Stimulated activated CD4-positive, alpha-beta T cell treated with anti-CD3 and anti-CD28 coated beads, Interleukin-4, amount 100 ng/mL, for 4 hours (primary cell): ENCODE measurements at regions not wholly inside any gene's neighbourhood (a gene's known extent, or its start where the extent isn't known, plus 50 kb on each side); places are given as distances from the start of the nearest gene placed in this dataset.

Source experiments
- DNase-seq, 2 experiments: peaks; one replicate each; pipeline ENCODE4 v3.0.0-alpha.2; 2020

DNA sequence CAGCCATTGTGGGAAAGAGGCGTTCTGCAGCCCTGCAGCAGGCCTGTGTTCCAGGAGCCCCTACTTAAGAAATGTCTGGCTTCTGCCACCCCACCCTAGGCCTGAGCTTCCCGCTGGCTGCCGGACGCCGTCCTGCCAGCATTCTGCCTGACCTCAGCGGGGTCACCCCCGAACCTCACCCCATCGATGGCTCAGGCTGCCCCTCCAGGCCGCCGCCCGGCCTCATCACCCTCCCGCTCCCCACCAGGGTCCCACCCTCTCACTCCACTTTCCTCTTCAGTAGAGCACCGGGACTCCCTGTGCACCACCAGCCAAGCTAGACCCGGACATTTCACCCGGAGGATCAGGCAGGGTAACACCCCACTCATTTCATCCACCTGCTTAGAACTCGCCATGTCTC is 73.6 kb upstream of the SALL3 start:
- no peak for DNase-seq

DNA sequence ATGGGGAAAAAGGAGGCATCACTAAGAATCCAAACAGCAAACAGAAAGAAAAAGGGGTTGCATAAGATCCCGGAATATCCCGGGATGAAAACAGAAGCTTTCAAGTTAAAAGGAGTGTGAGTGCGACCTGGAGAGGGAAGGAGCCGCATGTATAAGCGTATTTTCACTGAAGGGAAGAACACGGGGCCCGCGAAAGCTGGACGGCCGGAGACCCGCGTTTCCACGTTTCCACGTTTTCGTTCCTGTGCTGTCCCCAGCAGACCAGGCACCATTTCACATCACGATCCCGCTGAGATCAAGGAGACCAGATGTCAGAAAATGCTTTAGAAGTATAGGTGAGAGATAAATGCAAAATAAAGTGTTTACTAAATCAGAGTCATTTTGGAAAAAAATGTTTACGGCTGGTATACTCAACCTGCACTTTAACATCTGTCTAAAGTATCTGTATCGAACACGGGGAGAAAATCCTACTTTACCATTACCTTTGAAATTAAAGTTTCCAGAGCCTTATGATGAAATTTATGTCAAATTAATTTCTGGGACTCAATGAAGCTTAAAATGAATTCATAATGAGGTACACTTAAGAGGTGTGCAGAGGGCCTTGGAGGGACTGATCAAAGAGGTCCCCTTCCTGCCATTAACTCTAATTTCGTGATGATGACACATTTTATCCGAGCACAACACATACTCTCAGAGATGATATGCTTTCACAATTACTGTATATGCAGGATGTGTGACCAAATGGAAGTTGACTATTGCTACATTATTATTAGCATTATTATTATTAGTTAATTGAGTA is 71.0 kb upstream of the SALL3 start:
- no peak for DNase-seq

DNA sequence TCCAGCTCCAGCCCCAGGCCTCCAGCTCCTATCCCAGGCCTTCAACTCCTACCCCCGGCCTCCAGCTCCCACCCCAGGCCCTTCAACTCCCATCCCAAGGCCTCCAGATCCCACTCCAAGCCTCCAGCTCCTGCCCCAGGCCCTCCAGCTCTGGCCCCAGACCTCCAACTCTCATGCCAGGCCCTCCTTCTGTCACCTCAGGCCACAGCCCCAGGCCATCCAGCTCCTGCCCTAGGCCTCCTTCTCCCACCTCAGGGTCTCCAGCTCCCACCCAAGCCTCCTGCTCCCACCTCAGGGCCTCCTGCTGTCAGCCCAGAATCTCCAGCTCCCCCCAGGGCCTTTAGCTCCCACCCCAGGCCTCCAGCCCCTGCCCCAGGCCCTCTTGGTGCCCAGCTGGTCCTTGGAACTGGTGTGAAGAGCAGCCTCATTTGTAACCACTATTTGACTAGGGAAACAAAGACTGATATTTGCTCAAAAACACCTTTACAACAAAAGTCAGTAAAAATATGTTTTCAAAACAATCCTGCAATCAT is 67.8 kb upstream of the SALL3 start:
- DNase-seq = no peak

DNA sequence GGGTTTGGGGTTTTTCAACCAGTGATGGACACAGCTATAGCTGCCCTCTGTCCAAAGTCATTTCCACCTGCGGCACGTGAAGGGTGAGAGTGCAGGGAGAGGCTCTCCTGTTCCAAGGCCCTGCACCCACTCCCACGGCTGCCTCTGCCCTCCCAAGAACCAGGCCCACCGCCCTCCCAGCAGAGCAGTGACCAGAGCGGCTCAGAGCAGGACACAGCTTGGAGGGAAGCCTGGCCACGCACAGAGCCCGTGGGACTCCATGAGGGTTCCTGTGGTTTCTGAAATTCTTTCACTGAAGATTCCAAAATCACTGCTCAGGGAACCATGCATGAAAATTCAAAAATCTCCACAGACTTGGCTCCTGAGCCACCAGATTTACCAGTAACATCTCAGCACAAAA is 67.3 kb upstream of the SALL3 start:
- DNase-seq = no peak

DNA sequence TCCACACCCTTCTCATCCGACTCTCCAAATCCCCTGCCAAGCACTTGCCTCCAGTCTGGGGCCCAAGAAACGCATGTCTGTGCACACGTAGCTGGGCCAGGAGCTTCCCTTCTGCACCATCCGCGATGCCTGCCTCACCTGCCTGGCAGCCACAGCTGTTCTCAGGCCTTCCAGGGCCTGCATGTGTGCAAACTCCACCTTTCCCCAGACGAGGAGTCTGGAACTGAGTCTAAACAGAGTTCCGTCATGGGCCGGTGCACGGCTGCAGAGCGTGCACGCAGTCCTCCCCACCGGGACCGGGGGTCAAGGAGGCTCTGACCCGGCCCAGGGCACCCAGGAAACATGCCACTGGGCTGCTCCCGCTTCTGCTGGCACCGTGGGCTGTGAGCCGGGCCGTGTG is 66.8 kb upstream of the SALL3 start:
- DNase-seq = no peak

DNA sequence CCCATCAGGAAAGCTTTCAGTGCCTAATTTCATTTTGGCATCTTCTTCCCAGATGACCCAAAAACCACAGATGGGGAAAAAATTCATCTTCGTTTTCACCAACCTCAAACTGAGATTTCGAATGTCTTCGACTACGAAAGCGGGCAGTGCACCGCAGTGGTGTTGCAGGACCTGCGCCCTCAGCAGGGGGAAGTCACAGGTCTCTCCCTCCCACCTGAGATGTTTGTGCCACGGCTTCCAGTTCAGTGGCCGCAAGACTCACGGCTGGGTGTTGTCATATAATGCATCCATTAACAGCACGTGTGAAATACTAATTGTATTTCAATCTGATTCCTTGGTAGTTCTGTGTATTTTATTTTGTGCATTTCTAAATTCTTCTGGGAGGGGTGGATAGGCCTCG is 66.2 kb upstream of the SALL3 start:
- DNase-seq = no peak

DNA sequence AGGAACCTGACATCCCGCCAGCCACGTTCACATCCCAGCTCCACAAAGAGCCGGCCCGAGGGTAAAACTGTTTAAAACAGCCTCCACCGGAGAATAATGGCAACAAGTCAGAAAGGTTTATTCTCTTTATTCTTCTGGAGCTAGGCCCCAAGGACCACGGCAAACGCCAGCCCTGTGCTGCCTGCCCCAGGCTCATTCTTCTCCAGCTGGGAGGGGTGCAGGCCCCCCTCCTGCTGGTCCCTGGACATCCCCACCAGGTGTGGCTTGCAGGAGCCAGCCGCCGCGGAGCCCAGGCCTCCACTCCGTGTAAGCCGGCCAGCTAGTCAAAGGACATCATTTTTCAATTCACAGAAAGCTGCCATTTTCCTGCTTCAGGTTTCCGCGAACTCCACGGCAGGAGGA is 65.8 kb upstream of the SALL3 start:
- DNase-seq = no peak

DNA sequence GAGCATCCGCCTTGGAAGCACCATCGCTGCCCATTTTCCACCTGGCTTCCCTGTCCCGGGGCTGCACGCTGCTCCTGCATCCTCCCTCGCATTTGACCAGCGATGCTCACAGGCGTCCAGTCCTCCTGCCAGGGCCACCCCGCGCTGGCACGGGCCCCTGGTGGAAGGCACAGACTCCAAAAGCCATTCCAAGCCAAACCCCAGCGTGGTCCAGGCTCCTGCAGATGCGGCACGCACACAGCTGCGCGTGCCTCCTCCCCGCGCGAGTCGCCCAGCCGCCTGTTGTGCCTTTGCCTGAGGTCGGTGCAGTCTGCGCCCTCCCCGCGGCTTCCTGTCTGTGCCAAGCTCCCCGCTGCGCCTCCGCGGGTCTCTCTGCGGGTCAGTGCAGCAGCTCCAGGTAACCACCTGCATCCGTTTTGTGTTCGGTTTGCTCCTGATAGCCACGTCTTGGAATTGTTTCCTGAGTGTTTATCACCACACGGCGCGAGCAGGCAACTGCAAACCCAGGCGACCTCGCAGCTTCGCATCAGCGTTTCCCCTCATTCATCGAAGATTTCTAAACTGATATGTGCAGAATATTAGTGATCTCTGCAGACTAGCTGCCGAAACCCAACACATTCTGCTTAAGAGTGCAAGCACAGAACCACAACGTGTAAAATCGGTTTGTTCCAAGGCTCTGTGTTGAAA is 65.2 kb upstream of the SALL3 start:
- DNase-seq = no peak

DNA sequence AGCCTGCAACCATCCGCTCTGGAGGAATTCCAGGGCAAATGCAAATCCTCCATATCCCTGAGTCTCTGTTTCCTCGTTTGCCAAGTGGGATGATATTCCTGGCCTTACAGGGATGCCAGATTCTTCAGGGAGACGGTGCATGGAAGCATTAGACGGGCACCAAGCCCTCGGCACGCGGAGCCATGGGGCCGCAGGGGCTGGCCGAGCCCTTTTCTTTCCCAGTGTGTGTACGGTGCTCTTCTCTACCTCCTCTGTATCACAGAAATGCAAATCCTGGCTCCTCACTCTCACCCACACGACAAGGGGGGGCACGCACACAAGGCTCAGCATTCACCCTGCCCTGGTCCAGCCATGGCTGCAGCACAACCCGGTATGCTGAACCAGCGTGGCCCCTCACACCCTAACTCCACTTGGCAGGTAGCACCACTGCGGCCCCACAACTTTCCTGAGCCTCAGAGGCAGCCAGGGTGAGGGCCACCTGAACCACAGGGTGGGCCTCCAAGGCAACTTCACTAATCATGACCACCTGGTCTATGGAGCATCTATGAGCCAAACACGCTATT is 64.1 kb upstream of the SALL3 start:
- DNase-seq = no peak

DNA sequence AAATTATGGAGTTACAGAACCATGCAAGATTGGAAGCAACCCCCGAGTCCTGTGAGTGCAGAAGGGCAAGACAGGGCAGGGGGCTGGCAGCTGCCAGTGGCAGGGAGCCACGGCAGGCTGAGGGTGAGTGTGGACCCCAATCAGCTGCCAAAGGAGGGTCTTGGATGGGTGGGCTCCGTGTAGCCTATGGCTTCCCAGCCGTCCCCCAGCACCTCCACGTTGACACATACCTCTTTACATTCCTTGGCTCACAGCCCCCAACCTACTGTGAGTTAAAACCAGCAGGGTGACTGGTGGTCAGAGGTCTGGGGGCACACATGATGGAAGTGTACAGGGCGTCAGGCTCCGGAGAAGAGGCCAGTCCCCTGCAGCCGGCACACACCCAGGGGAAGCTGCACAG is 60.9 kb upstream of the SALL3 start:
- no peak for DNase-seq

DNA sequence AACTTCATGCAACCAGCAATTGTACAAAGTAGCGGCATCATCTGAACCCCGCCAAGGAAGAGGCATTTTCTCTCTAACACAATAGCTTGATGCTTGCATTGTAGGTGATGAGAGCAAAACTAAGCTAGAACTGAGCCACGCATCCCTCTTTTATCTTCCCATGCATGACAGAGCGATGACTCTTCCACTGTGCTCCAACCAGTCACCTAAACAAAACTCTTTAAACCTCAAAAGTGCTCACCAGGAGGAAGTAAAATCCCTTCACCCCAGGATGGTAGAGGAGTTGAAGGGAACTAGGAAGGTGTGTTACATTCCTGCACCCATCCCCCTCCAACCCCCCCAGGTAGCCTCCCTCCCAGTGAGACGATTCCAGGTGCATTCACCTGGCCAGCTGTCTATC is 59.7 kb upstream of the SALL3 start:
- no peak for DNase-seq

DNA sequence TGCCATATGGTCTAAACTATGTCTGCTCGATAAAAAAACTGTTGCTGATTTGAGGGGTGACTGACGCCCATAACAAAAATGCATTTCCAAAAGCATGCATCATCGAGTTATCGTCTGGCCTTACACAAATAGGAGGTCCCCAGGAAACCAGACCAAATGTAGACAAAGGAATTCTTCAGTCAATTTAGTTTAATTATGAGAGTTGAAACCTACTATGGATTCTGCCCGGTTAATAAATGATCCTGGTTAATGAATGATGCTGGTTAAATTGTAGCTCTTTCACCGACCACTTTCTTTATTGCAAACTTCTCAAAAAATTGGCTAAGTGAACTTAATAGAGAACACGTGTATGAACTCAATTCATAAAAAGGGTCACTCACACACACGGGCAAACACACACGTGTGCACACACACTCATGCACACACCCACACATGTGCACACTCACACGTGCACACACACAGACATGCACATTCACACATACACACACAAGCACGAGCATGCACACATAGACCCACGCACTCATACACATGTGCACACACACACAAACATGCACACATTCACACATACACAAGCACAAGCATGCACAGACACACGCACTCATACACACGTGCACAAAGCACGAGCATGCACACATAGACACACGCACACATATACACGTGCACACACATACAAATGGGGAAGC is 59.0 kb upstream of the SALL3 start:
- no peak for DNase-seq

DNA sequence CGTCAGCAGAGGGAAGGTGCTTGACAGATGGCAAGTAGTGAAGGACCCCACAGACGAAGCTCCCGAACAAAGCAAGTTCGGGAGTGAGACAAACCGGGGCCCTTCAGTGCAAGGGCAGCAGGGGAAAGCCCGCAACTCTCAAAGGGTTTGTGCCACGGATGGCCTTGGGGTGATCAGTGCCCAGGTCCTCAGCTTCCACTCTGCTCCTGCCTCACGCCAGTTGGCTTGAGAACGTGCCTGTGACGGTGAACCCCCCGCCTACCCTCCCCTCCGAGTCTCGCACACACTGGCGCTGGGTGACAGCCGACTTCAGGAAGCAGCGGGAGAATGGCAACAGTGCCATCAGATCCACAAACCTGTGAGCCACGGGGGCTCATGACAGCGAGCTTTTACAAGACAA is 56.8 kb upstream of the SALL3 start:
- DNase-seq = no peak

DNA sequence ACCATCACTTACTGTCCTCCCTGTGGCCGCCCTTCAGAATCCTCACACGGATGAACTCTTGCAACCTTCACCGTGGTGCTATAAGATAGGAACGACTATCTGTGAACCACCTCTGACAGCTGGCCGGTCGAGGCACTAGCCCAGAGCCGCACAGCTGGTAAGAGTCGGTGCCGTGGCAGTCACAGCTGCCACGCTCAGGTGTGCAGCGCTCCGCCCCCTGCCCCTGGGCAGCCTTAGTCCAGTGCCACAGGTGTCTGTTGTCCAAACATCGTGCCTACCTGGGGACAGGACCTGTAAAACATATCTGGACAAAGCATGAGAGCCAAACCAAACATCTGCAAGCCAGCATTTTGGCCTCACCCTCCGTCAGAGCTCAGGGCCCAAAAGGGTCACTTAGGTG is 55.3 kb upstream of the SALL3 start:
- no peak for DNase-seq

DNA sequence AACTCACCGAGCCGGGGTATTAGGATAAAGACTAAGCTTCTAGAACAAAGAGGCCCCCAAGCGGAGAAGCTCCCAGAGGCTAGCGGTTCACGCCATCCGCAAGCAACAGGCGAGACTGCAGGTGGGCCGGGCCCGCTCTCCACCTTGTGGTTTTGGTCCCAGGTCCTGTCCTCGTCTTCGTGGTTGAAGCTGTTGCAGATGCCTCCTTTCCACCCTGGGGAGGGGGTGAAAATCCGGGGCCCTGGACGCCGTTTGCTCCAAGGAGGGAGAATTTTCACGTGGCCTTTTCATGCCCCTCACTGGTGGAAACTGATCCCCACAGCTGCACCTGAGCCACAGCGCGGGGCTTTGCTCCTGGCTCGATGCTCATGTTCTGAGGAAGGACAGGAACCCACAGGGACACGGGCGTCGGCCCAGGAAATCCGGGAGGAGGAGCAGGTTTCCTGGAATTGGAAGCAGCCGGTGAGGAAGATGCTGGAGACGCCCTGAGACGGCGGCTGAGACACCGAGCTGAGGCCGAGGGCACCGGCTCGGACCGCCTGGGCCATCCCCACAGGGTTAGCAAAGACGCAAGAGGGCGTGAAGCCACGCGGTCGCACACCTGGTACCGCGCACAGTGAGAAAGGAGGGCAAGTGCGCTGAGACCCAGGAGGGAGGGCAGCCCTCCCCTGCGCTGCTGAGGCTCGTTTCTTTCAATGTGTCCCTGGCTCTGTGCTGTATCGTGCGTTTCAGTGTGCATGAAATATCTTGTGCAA is 54.7 kb upstream of the SALL3 start:
- DNase-seq = no peak

DNA sequence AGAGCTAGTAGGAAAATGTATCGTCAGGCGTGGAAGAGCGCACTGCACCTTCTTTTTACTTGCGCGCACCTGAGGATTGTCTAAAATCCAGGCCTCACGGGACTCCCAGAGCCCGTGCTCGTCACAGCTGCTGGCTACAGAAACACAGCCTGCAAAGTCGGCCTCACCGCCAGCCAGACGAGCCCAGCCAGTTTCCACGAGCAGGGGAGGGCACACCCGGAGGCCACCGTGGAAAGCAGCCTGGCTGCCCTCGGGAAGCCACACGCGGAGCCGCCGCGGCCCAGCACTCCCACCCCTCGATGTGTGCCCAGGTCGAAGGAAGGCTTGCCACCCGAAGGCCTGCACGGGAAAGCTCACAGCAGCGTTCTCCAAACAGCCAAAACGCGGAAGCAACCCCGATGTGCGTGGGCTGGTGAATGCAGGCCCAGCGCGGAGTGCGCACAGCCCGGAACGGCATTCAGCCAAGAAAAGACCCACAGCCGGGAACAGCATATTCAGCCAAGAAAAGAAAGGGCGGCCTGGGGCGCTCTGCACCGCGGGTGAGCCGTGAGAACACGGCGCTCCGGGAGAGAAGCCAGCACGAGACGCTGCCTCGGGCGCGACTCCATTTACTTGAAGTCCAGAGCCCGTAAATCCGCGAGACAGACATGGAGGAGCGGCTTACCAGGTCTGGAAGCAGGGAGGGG is 53.9 kb upstream of the SALL3 start:
- no peak for DNase-seq

DNA sequence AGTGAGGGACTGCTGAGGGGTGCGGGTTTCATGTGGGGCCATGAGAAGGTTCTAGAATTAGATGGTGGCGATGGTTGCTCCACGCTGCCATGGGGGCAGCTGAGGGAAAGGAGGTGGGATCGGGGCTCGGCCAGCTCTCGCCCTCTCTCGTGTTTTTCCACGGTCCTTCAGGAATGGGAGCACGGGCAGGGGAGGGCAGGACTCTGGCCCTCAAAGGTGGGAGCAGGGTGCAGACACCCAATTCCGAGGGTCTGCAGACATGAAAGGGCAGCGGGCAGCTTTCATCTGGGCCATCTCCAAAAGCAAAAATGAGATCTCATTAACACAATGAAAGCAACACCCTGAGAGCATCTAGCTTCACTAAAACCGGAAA is 53.4 kb upstream of the SALL3 start:
- DNase-seq = no peak

DNA sequence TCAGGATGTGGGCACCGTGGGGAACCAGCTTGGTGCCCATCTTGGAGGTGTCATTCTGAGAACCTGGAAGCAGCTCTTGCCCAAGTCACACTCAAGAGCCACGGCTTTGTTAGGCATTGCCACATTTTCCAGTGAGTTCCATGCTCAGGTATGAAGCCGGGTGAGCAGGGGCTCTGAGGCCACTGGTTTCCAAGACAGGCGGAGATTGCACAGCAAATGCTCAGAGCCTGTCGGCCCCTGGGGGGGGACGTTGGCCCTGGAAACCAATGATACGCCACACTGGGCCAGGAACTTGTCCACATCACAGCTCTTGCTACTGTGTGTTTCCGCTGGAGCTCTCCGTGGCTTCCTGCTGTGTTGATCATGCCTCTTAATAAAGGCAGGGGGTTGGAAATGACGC is 52.5 kb upstream of the SALL3 start:
- DNase-seq = no peak

DNA sequence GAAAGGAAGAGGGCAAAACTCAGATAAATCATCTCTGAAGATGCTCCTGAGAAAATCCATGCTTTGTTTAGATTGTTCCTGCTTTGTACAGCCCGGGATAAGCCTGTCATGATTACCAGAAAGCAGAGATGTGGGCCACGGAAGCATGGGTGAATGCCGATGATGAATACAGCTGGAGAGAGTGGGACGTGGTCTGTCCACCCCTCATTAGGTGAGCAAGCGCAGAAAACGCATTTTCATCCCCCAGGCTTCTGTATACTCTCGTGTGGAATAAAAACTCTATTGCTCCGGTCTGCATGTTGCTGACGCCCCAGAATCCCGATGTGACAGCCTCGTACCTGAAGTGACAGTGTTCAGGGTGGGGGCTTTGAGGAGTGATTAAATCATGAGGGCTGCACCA is 52.0 kb upstream of the SALL3 start:
- DNase-seq = no peak

DNA sequence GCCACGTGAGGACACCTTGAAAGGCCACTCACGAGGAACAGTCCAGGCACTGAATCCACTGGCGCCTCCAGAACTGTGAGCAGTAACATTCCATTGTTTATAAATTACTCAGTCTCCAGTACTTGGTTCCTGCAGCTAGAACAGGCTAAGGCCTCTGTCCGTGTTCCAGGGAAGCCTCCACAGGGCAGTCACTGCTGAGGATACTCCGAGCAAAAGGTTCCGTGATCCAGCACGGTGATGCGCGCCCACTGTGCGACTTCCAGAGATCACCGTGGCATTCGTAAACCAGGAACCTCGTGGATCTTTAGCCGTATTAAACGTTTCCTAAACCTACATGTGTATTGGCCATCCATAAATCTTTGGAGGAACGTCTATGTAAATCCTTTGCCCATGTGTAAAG is 51.5 kb upstream of the SALL3 start:
- no peak for DNase-seq

DNA sequence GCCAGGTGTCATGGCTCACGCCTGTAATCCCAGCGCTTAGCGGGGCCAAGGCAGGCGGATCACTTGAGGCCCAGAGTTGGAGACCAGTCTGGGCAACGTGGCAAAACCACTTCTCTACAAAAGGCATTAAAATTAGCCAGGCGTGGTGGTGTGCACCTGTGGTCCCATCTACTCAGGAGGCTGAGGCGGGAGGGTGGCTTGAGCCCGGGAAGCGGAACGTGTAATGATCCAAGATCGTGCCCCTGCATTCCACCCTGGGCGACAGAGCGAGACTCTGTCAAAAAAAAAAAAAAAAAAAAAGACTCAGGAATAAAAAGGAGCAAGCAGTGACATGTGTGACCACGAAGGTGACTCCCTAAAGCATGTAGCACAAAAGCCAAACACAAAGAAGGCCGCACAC is 50.1 kb upstream of the SALL3 start:
- DNase-seq = no peak
